ENCODE measurements at regions not wholly inside any gene's neighbourhood (a gene's known extent, or its start where the extent isn't known, plus 50 kb on each side); places are given as distances from the start of the nearest gene placed in this dataset.

DNA sequence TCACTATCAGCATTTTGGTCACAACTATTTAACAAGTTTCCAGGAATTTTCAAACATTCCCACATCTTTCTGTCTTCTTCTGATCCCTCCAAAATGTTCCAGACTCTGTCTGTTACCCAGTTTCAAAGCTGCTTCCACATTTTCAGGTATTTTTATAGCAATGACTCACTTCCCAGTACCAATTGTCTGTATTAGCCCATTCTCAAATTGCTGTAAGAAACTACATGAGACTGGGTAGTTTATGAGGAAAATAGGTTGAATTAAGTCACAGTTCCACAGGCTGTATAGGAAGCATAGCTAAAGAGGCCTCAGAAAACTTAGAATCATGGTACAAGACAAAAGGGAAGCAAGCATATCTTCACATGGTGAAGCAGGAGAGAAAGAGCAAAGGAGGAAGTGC, 475.0 kb upstream of the PCDH7 start:
- TF ChIP-seq, protein P1, sequence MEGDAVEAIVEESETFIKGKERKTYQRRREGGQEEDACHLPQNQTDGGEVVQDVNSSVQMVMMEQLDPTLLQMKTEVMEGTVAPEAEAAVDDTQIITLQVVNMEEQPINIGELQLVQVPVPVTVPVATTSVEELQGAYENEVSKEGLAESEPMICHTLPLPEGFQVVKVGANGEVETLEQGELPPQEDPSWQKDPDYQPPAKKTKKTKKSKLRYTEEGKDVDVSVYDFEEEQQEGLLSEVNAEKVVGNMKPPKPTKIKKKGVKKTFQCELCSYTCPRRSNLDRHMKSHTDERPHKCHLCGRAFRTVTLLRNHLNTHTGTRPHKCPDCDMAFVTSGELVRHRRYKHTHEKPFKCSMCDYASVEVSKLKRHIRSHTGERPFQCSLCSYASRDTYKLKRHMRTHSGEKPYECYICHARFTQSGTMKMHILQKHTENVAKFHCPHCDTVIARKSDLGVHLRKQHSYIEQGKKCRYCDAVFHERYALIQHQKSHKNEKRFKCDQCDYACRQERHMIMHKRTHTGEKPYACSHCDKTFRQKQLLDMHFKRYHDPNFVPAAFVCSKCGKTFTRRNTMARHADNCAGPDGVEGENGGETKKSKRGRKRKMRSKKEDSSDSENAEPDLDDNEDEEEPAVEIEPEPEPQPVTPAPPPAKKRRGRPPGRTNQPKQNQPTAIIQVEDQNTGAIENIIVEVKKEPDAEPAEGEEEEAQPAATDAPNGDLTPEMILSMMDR (IDR thresholded peaks at IDR 0.05; ENCODE audit: low read length) = no peak
- TF ChIP-seq EZH2 (IDR thresholded peaks at IDR 0.05; ENCODE audit: borderline replicate concordance, low read length) = no peak
- H3K36me3 ChIP-seq (ENCODE audit: insufficient read depth, low read length) = no peaks in the 10 kb centered on the region
- no peaks in the 10 kb centered on the region for H3K9me2 ChIP-seq (ENCODE audit: low read depth, low read length)
- H3K4me2 ChIP-seq (ENCODE audit: low read length) = no peak overlapping the region
- H3K4me1 ChIP-seq (ENCODE audit: insufficient read depth, low read length, severe bottlenecking) = no peaks in the 10 kb centered on the region
- no peak overlapping the region for H2AFZ ChIP-seq (ENCODE audit: low read length)
- H3K79me2 ChIP-seq (ENCODE audit: insufficient read depth, low read length) = no peaks in the 10 kb centered on the region
- H3K27ac ChIP-seq (ENCODE audit: low read depth, low read length, poor library complexity, severe bottlenecking) = no peak overlapping the region
- no peaks in the 10 kb centered on the region for H3F3A ChIP-seq (ENCODE audit: insufficient read depth, low read length)
- no peaks in the 10 kb centered on the region for H4K20me1 ChIP-seq (ENCODE audit: insufficient read depth, low read length)
- H3K9me3 ChIP-seq (ENCODE audit: low read length) = no peaks in the 10 kb centered on the region
- no peak overlapping the region for H3K4me3 ChIP-seq (ENCODE audit: low read depth, low read length, poor library complexity, severe bottlenecking)
- no peaks in the 10 kb centered on the region for H3K27me3 ChIP-seq (ENCODE audit: insufficient read depth, low read length)
- no peak overlapping the region for H3K9ac ChIP-seq (ENCODE audit: low read length)

GRCh38 chr4:30256116-30256832, 463.9 kb upstream of the PCDH7 start:
- Histone ChIP-seq H3K27me3 (ENCODE audit: insufficient read depth, low read length) (no peaks in the 10 kb centered on the region), H3K27ac (ENCODE audit: low read depth, low read length, poor library complexity, severe bottlenecking) (no peak overlapping the region), H3K79me2 (ENCODE audit: insufficient read depth, low read length) (no peaks in the 10 kb centered on the region), H3K4me3 (ENCODE audit: low read depth, low read length, poor library complexity, severe bottlenecking) (no peak overlapping the region), H3F3A (ENCODE audit: insufficient read depth, low read length) (no peaks in the 10 kb centered on the region), H3K4me1 (ENCODE audit: insufficient read depth, low read length, severe bottlenecking) (no peaks in the 10 kb centered on the region), H3K9me2 (ENCODE audit: low read depth, low read length) (no peaks in the 10 kb centered on the region), H2AFZ (ENCODE audit: low read length) (no peak overlapping the region), H4K20me1 (ENCODE audit: insufficient read depth, low read length) (no peaks in the 10 kb centered on the region), H3K9me3 (ENCODE audit: low read length) (no peaks in the 10 kb centered on the region), H3K4me2 (ENCODE audit: low read length) (no peak overlapping the region), H3K9ac (ENCODE audit: low read length) (no peak overlapping the region), H3K36me3 (ENCODE audit: insufficient read depth, low read length) (no peaks in the 10 kb centered on the region)
- no peak for TF ChIP-seq EZH2 (IDR thresholded peaks at IDR 0.05; ENCODE audit: borderline replicate concordance, low read length)
- TF ChIP-seq, protein P1 (IDR thresholded peaks at IDR 0.05; ENCODE audit: low read length) = no peak

DNA sequence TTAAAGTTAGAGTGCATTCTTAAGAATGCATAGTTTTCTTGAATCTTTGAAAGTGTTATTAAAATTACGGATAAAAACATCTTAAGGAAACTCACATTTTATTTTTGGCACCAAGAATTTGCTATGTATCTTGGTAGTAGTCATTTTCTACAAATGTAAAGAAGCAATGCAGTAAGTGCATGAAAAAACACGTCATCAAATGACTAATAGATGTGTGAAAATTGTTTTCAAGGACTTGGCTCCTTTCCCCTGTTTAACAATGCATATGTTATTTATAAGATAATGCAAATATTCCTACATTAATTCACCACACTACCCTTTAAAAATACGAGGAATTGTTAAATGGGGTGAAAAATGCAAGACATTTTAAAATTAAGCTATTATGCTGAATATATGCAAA, 461.2 kb upstream of the PCDH7 start:
- no peaks in the 10 kb centered on the region for H3K79me2 ChIP-seq (ENCODE audit: insufficient read depth, low read length)
- no peaks in the 10 kb centered on the region for H3F3A ChIP-seq (ENCODE audit: insufficient read depth, low read length)
- H3K27me3 ChIP-seq (ENCODE audit: insufficient read depth, low read length) = no peaks in the 10 kb centered on the region
- no peaks in the 10 kb centered on the region for H3K4me1 ChIP-seq (ENCODE audit: insufficient read depth, low read length, severe bottlenecking)
- no peaks in the 10 kb centered on the region for H3K36me3 ChIP-seq (ENCODE audit: insufficient read depth, low read length)
- no peak overlapping the region for H3K4me2 ChIP-seq (ENCODE audit: low read length)
- no peak overlapping the region for H2AFZ ChIP-seq (ENCODE audit: low read length)
- no peak for TF ChIP-seq EZH2 (IDR thresholded peaks at IDR 0.05; ENCODE audit: borderline replicate concordance, low read length)
- TF ChIP-seq, protein P1 (IDR thresholded peaks at IDR 0.05; ENCODE audit: low read length) = no peak
- H3K9ac ChIP-seq (ENCODE audit: low read length) = no peak overlapping the region
- H3K4me3 ChIP-seq (ENCODE audit: low read depth, low read length, poor library complexity, severe bottlenecking) = no peak overlapping the region
- no peak overlapping the region for H3K27ac ChIP-seq (ENCODE audit: low read depth, low read length, poor library complexity, severe bottlenecking)
- H4K20me1 ChIP-seq (ENCODE audit: insufficient read depth, low read length) = no peaks in the 10 kb centered on the region
- no peaks in the 10 kb centered on the region for H3K9me2 ChIP-seq (ENCODE audit: low read depth, low read length)
- no peaks in the 10 kb centered on the region for H3K9me3 ChIP-seq (ENCODE audit: low read length)
